Lower leg skin (tissue), 3 donors: ENCODE measurements at regions not wholly inside any gene's neighbourhood (a gene's known extent, or its start where the extent isn't known, plus 50 kb on each side); places are given as distances from the start of the nearest gene placed in this dataset.

Experiments
- CTCF ChIP-seq, 3 donors: fragments of 450-650 bp; IDR thresholded peaks; one replicate each; pipeline ENCODE4 v1.5.1; 2016; ENCODE audit warnings: antibody characterized with exemption in 3 of 3, mild to moderate bottlenecking in 3 of 3, moderate library complexity in 2 of 3
- POLR2A ChIP-seq, 2 donors: fragments of 450-650 bp; IDR thresholded peaks; one replicate each; pipeline ENCODE4 v1.6.1; 2016 to 2017; ENCODE audit warnings: antibody characterized with exemption in 2 of 2, mild to moderate bottlenecking in 1 of 2, moderate library complexity in 1 of 2

- TF ChIP-seq POLR2A (IDR thresholded peaks at IDR 0.05) (no peak), CTCF (IDR thresholded peaks at IDR 0.05) (no peak)
Measured at GRCh38 chr5:82952326-82952725, 124.9 kb downstream of the TMEM167A start.
